Endothelial cell of umbilical vein (primary cell): ENCODE measurements at regions not wholly inside any gene's neighbourhood (a gene's known extent, or its start where the extent isn't known, plus 50 kb on each side); places are given as distances from the start of the nearest gene placed in this dataset.

Experiments
- CTCF ChIP-seq, 2 donors: IDR thresholded peaks; 1 replicate in 1 of 2; 2 replicates in 1 of 2; pipeline ENCODE4 v1.5.1; 2011; ENCODE audit warnings: low read length in 2 of 2, mild to moderate bottlenecking in 2 of 2, moderate library complexity in 2 of 2, control low read depth in 1 of 2, inconsistent platforms in 1 of 2, low read depth in 1 of 2; ENCODE audit not compliant: insufficient read depth in 1 of 2; ENCODE audit errors: extremely low read depth in 1 of 2
- EZH2 ChIP-seq: IDR thresholded peaks from 2 replicates; pipeline ENCODE4 v1.6.1; 2012; ENCODE audit warnings: borderline replicate concordance, low read depth, mild to moderate bottlenecking, moderate library complexity, low read length, inconsistent platforms; ENCODE audit not compliant: severe bottlenecking
- FOS ChIP-seq: IDR thresholded peaks from 2 replicates; pipeline ENCODE4 v1.6.1; 2011; ENCODE audit warnings: mild to moderate bottlenecking, low read length, moderate library complexity, borderline replicate concordance; ENCODE audit not compliant: insufficient read depth
- GATA2 ChIP-seq: IDR thresholded peaks from 2 replicates; pipeline ENCODE4 v1.7.0; 2011; ENCODE audit warnings: low read depth, mild to moderate bottlenecking, moderate library complexity, mixed read lengths, low read length; ENCODE audit not compliant: insufficient read length, insufficient read depth
- JUN ChIP-seq: IDR thresholded peaks from 2 replicates; pipeline ENCODE4 v1.6.1; 2011; ENCODE audit warnings: borderline replicate concordance, low read depth; ENCODE audit not compliant: insufficient read length, insufficient read depth
- MAX ChIP-seq: IDR thresholded peaks from 2 replicates; pipeline ENCODE4 v1.6.1; 2011; ENCODE audit not compliant: insufficient read depth, insufficient read length
- MYC ChIP-seq: IDR thresholded peaks from one replicate; pipeline ENCODE4 v1.6.1; 2011; ENCODE audit warnings: mild to moderate bottlenecking, low read depth, low read length
- POLR2A ChIP-seq: IDR thresholded peaks from 2 replicates; pipeline ENCODE4 v1.6.1; 2012; ENCODE audit warnings: low read depth, mild to moderate bottlenecking, control low read depth, low read length
- POLR2AphosphoS5 ChIP-seq: IDR thresholded peaks from 2 replicates; pipeline ENCODE4 v1.6.1; 2012; ENCODE audit warnings: low read depth, mild to moderate bottlenecking, control low read depth, low read length, moderate library complexity; ENCODE audit not compliant: insufficient read depth

GRCh38 chr17:77409282-77410161 lies 268.8 kb downstream of the SEC14L1 start:
- TF ChIP-seq FOS (no peak), CTCF (IDR thresholded peaks at IDR 0.05; ENCODE audit: extremely low read depth in 1 of 2, insufficient read depth in 1 of 2, low read depth in 1 of 2, low read length in 2 of 2) (no peak), EZH2 (no peak), POLR2A (no peak), POLR2AphosphoS5 (no peak), MAX (no peak), JUN (no peak), MYC (no peak), GATA2 (no peak)
